Gastrocnemius medialis (tissue), 4 donors: ENCODE measurements at regions not wholly inside any gene's neighbourhood (a gene's known extent, or its start where the extent isn't known, plus 50 kb on each side); places are given as distances from the start of the nearest gene placed in this dataset.

Source experiments
- ATAC-seq, 2 donors: fragments of 150-250 bp; one replicate each; pipeline ENCODE4 v1.9.1; 2016
- DNase-seq, 2 donors: peaks; one replicate each; pipeline ENCODE4 v3.0.0-alpha.2; 2019
- H3K27ac ChIP-seq, 4 donors: fragments of 200-600 bp; sonication (generic); 1 replicate in 1 of 4; 2 replicates in 3 of 4; pipeline ENCODE4 v1.5.1; 2016 to 2018; ENCODE audit warnings: mild to moderate bottlenecking in 2 of 4, moderate library complexity in 1 of 4
- H3K27me3 ChIP-seq, 3 donors: fragments of 200-600 bp; sonication (generic) in 2 of 3; 1 replicate in 1 of 3; 2 replicates in 2 of 3; pipeline versions ENCODE4 v1.5.1 to v1.6.0; 2016 to 2019; ENCODE audit warnings: mild to moderate bottlenecking in 1 of 3, moderate library complexity in 1 of 3
- H3K36me3 ChIP-seq, 2 donors: fragments of 200-600 bp; sonication (generic) in 1 of 2; one replicate each; pipeline ENCODE4 v1.5.1; 2017 to 2018
- H3K4me1 ChIP-seq, 2 donors: fragments of 200-600 bp; sonication (generic) in 1 of 2; one replicate each; pipeline ENCODE4 v1.5.1; 2016 to 2017; ENCODE audit warnings: mild to moderate bottlenecking in 2 of 2
- H3K4me3 ChIP-seq, 4 donors: fragments of 200-600 bp; sonication (generic) in 3 of 4; 1 replicate in 1 of 4; 2 replicates in 3 of 4; pipeline ENCODE4 v1.5.1; 2016 to 2019; ENCODE audit warnings: mild to moderate bottlenecking in 2 of 4
- H3K9me3 ChIP-seq, 3 donors: fragments of 200-600 bp; sonication (generic) in 2 of 3; 1 replicate in 1 of 3; 2 replicates in 2 of 3; pipeline ENCODE4 v1.5.1; 2016 to 2019
- CTCF ChIP-seq, 5 experiments: fragments of 450-650 bp in 3 of 5; fragments of 200-600 bp in 2 of 5; sonication (generic) in 2 of 5; IDR thresholded peaks in 4 of 5; conservative IDR thresholded peaks in 1 of 5; 1 replicate in 4 of 5; 2 replicates in 1 of 5; pipeline ENCODE4 v1.5.1; 2016 to 2019; ENCODE audit warnings: antibody characterized with exemption in 5 of 5, mild to moderate bottlenecking in 3 of 5, moderate library complexity in 3 of 5
- POLR2A ChIP-seq, 2 donors: fragments of 450-650 bp; IDR thresholded peaks; one replicate each; pipeline ENCODE4 v1.6.1; 2017; ENCODE audit warnings: antibody characterized with exemption in 2 of 2, mild to moderate bottlenecking in 2 of 2, moderate library complexity in 2 of 2
- in situ Hi-C, 4 donors: fragments of 200-750 bp; cut with MboI; loops; one replicate each; pipeline versions ENCODE4 v1.15.0 to v1.8.0; 2017; ENCODE audit warnings: low sequenced_read_pairs in 4 of 4
- intact Hi-C: fragments of 100-400 bp; cut with DNase I; formaldehyde crosslinking; loops from one replicate; pipeline ENCODE4 v1.15.1; 2023; ENCODE audit warnings: low total_unique reads

DNA sequence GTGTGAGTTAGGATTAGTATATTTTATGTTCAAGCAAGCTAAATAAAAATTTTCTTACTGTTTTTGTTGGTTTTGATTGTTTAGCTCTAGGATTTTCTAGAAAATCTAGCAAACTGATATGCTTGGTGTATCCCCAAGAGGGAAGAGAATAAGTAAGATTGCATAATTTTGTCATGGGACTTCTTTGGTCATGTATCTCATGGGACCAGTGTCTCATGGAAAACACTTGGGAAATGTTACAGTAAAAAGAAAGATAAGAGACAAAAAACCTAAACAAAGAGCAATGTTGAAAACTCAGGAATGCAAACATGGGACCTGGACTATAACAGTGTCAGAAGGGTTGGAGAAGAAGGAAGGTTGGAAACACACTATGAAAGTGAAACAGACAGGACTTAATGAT lies 119.4 kb downstream of the TLR4 start:
- intact Hi-C loops: no loop called here
- H3K4me1 ChIP-seq: no peaks in the 10 kb centered on the region
- H3K27ac ChIP-seq: no peak overlapping the region
- TF ChIP-seq POLR2A (IDR thresholded peaks at IDR 0.05) (no peak), CTCF (IDR thresholded peaks at IDR 0.05 in 4 of 5, conservative IDR thresholded peaks at IDR 0.05 in 1 of 5) (no peak)
- no peaks in the 10 kb centered on the region for H3K36me3 ChIP-seq
- DNase-seq (no peak), ATAC-seq (no peak)
- H3K9me3 ChIP-seq: no peaks in the 10 kb centered on the region
- in situ Hi-C loops: no loop called here
- no peak overlapping the region for H3K4me3 ChIP-seq
- no peaks in the 10 kb centered on the region for H3K27me3 ChIP-seq

DNA sequence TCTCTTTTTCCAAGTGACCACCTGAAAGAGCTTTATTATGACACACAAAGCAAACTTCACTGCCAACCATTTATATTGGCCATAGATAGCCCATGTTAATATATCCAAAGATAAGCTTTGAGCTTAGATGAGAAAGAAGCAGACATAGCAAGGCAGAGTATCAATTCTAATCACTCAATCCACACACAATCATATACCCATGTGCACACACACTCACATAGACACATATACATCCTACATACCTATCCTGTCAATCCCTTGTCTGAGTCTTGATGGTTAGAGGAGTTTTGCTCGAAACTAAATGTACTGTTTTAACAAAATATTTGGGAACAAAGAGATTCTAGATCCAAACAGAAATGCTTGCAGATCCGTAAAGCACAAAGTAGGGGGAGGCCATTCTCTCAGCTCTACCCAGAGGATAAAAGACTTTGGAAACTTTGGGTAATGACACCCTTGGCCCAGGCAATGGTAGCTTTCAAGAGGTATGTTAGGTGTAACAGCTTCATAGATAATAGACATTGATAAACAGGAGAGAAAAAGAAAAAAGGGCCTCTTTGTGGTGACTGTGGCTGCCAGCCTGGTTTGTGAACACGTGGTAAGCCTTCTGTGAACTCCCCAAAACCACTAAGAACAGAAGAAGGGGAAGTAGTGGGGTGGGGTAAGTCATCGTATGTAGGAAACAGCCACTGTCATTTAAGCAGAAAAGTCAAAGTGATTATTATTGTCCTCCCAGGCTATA lies 121.6 kb downstream of the TLR4 start:
- DNase-seq: no peak
- H3K9me3 ChIP-seq: no peaks in the 10 kb centered on the region
- H3K36me3 ChIP-seq: no peaks in the 10 kb centered on the region
- no peak overlapping the region for H3K4me3 ChIP-seq
- TF ChIP-seq POLR2A (IDR thresholded peaks at IDR 0.05) (no peak), CTCF (IDR thresholded peaks at IDR 0.05 in 4 of 5, conservative IDR thresholded peaks at IDR 0.05 in 1 of 5) (no peak)
- H3K4me1 ChIP-seq: no peaks in the 10 kb centered on the region
- H3K27me3 ChIP-seq: no peaks in the 10 kb centered on the region
- no peak for ATAC-seq
- no peak overlapping the region for H3K27ac ChIP-seq
- in situ Hi-C loops: no loop called here
- intact Hi-C loops: no loop called here

DNA sequence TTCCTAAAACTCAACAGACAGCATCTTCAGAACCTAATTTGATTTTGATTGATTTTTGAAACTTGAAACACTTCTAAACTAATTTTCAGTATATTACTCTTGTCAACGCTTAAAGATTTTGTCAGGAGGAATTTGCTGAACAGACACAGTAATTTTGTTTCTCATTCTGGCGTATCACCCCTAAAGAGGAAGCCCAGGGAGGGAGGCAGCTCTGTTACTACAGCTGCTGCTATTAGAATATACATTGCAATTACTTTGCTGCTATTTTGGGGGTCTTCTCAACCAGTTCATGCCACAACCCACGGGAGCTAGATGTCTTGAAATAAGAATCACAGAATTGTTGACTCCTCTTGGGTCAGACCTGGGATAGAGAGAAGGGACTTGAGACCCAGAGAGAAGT lies 122.6 kb downstream of the TLR4 start:
- Histone ChIP-seq H3K9me3 (no peaks in the 10 kb centered on the region), H3K4me1 (no peaks in the 10 kb centered on the region), H3K4me3 (no peak overlapping the region), H3K27ac (no peak overlapping the region), H3K27me3 (no peaks in the 10 kb centered on the region), H3K36me3 (no peaks in the 10 kb centered on the region)
- ATAC-seq (no peak), DNase-seq (no peak)
- in situ Hi-C loops (no loop called here), intact Hi-C loops (no loop called here)
- TF ChIP-seq CTCF (IDR thresholded peaks at IDR 0.05 in 4 of 5, conservative IDR thresholded peaks at IDR 0.05 in 1 of 5): no peak
- TF ChIP-seq POLR2A (IDR thresholded peaks at IDR 0.05): no peak

- Histone ChIP-seq H3K27me3 (no peaks in the 10 kb centered on the region), H3K4me3 (no peak overlapping the region), H3K9me3 (no peaks in the 10 kb centered on the region), H3K36me3 (no peaks in the 10 kb centered on the region), H3K4me1 (no peaks in the 10 kb centered on the region), H3K27ac (no peak overlapping the region)
- TF ChIP-seq CTCF (IDR thresholded peaks at IDR 0.05 in 4 of 5, conservative IDR thresholded peaks at IDR 0.05 in 1 of 5): no peak
- no peak for TF ChIP-seq POLR2A (IDR thresholded peaks at IDR 0.05)
- ATAC-seq (no peak), DNase-seq (no peak)
- intact Hi-C loops (no loop called here), in situ Hi-C loops (no loop called here)
Measured at GRCh38 chr9:117827456-117827855, 123.3 kb downstream of the TLR4 start.

DNA sequence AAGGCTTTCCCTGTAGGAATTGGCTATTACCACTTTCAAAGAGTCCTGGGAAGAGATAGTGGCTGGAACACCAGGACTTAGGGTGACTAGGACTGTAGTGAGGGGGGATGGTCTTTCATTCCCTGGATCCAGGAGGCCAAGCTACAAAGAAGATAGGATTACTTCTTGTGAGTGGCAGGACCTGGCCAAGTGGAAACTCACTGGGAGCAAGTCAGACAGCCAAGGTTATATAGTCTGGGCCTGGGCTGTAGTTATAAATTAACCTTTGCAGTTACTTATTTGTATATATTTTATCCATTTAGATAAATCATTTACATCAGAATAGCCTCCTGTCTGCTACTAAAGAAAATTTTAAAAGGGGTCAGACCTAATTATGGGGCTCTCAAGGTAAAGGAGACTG lies 124.3 kb downstream of the TLR4 start:
- H3K36me3 ChIP-seq: no peaks in the 10 kb centered on the region
- H3K27me3 ChIP-seq: no peaks in the 10 kb centered on the region
- TF ChIP-seq POLR2A (IDR thresholded peaks at IDR 0.05): no peak
- no peak for TF ChIP-seq CTCF (IDR thresholded peaks at IDR 0.05 in 4 of 5, conservative IDR thresholded peaks at IDR 0.05 in 1 of 5)
- H3K9me3 ChIP-seq: no peaks in the 10 kb centered on the region
- H3K27ac ChIP-seq: no peak overlapping the region
- H3K4me1 ChIP-seq: no peaks in the 10 kb centered on the region
- in situ Hi-C loops (no loop called here), intact Hi-C loops (no loop called here)
- DNase-seq (no peak), ATAC-seq (no peak)
- H3K4me3 ChIP-seq: no peak overlapping the region
